Uterus (tissue), 3 donors: ENCODE measurements at regions not wholly inside any gene's neighbourhood (a gene's known extent, or its start where the extent isn't known, plus 50 kb on each side); places are given as distances from the start of the nearest gene placed in this dataset.

Experiments used
- DNase-seq, 2 donors: peaks; one replicate each; pipeline ENCODE4 v3.0.0-alpha.2; 2019 to 2020
- H3K27ac ChIP-seq, 2 donors: fragments of 200-600 bp; sonication (generic); 1 replicate in 1 of 2; 2 replicates in 1 of 2; pipeline ENCODE4 v1.5.1; 2016 to 2018
- H3K27me3 ChIP-seq, 2 donors: fragments of 200-600 bp; sonication (generic); one replicate each; pipeline ENCODE4 v1.5.1; 2018 to 2019; ENCODE audit warnings: control low read depth in 1 of 2
- H3K36me3 ChIP-seq, 2 donors: fragments of 200-600 bp; sonication (generic); one replicate each; pipeline ENCODE4 v1.5.1; 2019; ENCODE audit warnings: control low read depth in 1 of 2
- H3K4me1 ChIP-seq, 2 donors: fragments of 200-600 bp; sonication (generic); one replicate each; pipeline ENCODE4 v1.5.1; 2018 to 2019; ENCODE audit warnings: control low read depth in 1 of 2
- H3K4me3 ChIP-seq, 2 donors: fragments of 200-600 bp; sonication (generic); 1 replicate in 1 of 2; 2 replicates in 1 of 2; pipeline ENCODE4 v1.5.1; 2018 to 2019; ENCODE audit warnings: mild to moderate bottlenecking in 1 of 2
- H3K9me3 ChIP-seq, 2 donors: fragments of 200-600 bp; sonication (generic); one replicate each; pipeline ENCODE4 v1.5.1; 2019; ENCODE audit warnings: control low read depth in 1 of 2
- POLR2A ChIP-seq, 2 donors: fragments of 450-650 bp; IDR thresholded peaks; one replicate each; pipeline ENCODE4 v1.6.1; 2016; ENCODE audit warnings: antibody characterized with exemption in 2 of 2, mild to moderate bottlenecking in 1 of 2, moderate library complexity in 1 of 2
- intact Hi-C: fragments of 100-400 bp; cut with DNase I; formaldehyde crosslinking; loops from one replicate; pipeline ENCODE4 v1.15.1; 2023; ENCODE audit warnings: low total_unique reads
- TF ChIP-seq, protein P1 (sequence below), 4 experiments: fragments of 200-600 bp in 2 of 4; fragments of 450-650 bp in 2 of 4; sonication (generic) in 2 of 4; IDR thresholded peaks; one replicate each; pipeline ENCODE4 v1.5.1; 2016 to 2019; ENCODE audit warnings: antibody characterized with exemption in 4 of 4, mild to moderate bottlenecking in 2 of 4, moderate library complexity in 1 of 4
- donor health status: DM: yes; HTN: yes; CAD: no.

DNA sequence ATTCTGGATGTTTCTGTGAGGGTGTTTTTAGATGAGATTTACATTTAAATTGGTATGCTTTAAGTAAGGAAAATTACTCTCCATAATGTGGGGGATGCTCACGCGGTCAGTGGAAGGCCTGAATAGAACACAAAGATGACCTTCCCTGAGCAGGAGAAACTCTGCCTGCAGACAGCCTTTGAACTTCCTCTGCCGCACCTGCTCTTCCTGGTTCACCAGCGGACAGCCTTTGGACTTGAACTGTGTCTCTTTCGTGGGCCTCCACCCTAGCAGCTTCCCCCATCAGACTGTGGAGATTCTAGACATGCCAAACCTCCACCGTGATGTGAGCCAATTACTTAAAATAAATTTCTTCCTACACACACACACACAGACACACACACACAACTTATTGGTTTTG lies 210.7 kb downstream of the EFCAB11 start:
- Histone ChIP-seq H3K4me1 (no peaks in the 10 kb centered on the region), H3K27ac (no peak overlapping the region), H3K27me3 (no peaks in the 10 kb centered on the region), H3K9me3 (no peaks in the 10 kb centered on the region), H3K36me3 (no peaks in the 10 kb centered on the region), H3K4me3 (no peak overlapping the region)
- TF ChIP-seq, protein P1, sequence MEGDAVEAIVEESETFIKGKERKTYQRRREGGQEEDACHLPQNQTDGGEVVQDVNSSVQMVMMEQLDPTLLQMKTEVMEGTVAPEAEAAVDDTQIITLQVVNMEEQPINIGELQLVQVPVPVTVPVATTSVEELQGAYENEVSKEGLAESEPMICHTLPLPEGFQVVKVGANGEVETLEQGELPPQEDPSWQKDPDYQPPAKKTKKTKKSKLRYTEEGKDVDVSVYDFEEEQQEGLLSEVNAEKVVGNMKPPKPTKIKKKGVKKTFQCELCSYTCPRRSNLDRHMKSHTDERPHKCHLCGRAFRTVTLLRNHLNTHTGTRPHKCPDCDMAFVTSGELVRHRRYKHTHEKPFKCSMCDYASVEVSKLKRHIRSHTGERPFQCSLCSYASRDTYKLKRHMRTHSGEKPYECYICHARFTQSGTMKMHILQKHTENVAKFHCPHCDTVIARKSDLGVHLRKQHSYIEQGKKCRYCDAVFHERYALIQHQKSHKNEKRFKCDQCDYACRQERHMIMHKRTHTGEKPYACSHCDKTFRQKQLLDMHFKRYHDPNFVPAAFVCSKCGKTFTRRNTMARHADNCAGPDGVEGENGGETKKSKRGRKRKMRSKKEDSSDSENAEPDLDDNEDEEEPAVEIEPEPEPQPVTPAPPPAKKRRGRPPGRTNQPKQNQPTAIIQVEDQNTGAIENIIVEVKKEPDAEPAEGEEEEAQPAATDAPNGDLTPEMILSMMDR (IDR thresholded peaks at IDR 0.05): no peak
- no peak for DNase-seq
- intact Hi-C loops: no loop called here

DNA sequence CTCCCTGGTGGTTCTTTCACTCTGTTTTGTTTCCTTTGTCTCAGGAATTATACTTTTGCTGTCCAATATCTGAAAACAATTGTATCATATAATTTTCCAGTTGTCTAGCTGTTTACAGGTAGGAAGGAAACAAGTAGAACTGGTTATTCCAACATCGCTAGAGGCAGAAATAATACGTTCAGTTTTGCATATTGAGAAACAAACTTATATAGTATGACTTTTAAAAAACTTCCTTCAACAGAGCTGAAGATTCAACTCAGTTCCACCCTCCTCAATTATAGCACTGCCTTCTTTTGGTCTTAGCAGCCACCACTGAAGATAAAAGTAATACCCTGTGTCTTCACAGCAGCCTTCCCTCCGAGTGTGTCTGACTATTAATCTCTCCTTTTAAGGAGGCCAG lies 214.3 kb downstream of the EFCAB11 start:
- no peak overlapping the region for H3K27ac ChIP-seq
- no peak for TF ChIP-seq POLR2A (IDR thresholded peaks at IDR 0.05)
- TF ChIP-seq, protein P1 (IDR thresholded peaks at IDR 0.05): no peak

DNA sequence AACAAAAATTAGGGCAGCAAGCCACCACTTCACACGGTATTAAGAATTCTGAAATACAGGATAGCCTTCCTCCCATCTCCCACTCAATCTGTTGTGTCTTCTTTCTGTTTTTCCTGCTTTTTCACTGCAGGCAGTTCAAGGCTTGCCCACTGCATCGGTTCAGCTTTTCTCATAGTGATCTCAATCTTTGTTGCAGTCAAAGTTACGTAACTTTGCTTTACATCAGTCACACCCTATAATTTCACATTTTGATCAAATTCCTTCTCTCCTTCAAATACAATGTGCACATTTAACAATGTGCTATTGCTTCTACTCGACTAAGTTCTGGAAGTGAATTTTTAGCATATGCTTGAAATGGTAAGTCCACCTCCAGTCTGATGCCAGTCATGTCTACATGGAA lies 217.6 kb downstream of the EFCAB11 start:
- no peak for TF ChIP-seq POLR2A (IDR thresholded peaks at IDR 0.05)
- TF ChIP-seq, protein P1 (IDR thresholded peaks at IDR 0.05): no peak
- Histone ChIP-seq H3K4me3 (no peak overlapping the region), H3K9me3 (no peaks in the 10 kb centered on the region), H3K4me1 (no peaks in the 10 kb centered on the region), H3K27me3 (no peaks in the 10 kb centered on the region), H3K36me3 (no peaks in the 10 kb centered on the region), H3K27ac (no peak overlapping the region)
- DNase-seq: no peak
- intact Hi-C loops: no loop called here

More for the DNA sequence above, 214.3 kb downstream of the EFCAB11 start:
- Histone ChIP-seq H3K36me3 (no peaks in the 10 kb centered on the region), H3K27me3 (no peaks in the 10 kb centered on the region), H3K4me1 (no peaks in the 10 kb centered on the region), H3K9me3 (no peaks in the 10 kb centered on the region), H3K4me3 (no peak overlapping the region)
- intact Hi-C loops: no loop called here
- DNase-seq: no peak

DNA sequence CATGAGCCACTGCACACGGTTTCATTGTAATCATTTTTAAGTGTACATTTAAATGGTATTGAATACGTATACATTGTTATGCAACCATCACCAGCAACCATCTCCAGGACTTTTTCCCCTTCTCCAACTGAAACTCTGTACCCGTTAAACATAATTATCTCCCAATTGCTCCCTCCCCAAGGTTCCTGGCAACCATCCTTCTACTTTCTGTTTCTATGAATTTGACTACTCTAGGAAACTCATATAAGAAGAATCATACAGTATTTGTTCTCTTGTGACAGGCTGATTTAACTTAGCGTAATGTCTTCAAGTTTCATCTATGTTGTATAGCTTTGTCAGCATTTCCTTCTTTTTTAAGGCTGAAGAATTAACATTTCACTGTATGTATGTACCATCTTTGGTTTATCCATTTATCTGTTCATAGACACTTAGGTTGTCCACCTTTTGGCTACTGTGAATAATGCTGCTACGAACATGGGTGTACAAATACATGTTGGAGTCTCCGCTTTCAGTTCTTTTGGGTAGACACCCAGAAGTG lies 223.1 kb downstream of the EFCAB11 start:
- no peak for DNase-seq
- TF ChIP-seq, protein P1 (IDR thresholded peaks at IDR 0.05): no peak
- TF ChIP-seq POLR2A (IDR thresholded peaks at IDR 0.05): no peak
- Histone ChIP-seq H3K4me1 (no peaks in the 10 kb centered on the region), H3K9me3 (no peaks in the 10 kb centered on the region), H3K4me3 (no peak overlapping the region), H3K36me3 (no peaks in the 10 kb centered on the region), H3K27ac (no peak overlapping the region), H3K27me3 (no peaks in the 10 kb centered on the region)
- intact Hi-C loops: no loop called here

DNA sequence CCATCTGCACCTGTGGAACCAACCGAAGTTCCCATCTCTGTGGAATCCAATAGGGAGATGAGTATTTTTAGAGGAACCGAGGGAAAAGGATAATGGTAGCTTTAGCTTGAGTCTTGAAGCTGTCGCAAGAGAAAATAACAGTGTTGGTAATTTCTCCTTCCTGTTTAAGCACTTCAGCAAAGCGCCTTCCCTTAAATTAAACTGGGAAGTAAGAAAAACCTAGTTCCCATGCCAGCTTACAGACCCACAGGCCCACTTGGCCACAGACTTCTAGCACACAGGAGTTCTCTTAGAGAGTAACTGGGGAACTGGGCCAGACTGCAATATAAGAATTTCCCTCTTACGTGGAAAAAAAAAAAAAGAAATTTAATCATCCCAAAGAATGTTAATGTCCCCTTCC lies 223.8 kb downstream of the EFCAB11 start:
- no peaks in the 10 kb centered on the region for H3K27me3 ChIP-seq
- no peaks in the 10 kb centered on the region for H3K4me1 ChIP-seq
- H3K27ac ChIP-seq: no peak overlapping the region
- no peaks in the 10 kb centered on the region for H3K9me3 ChIP-seq
- no peaks in the 10 kb centered on the region for H3K36me3 ChIP-seq
- no peak for TF ChIP-seq POLR2A (IDR thresholded peaks at IDR 0.05)
- TF ChIP-seq, protein P1 (IDR thresholded peaks at IDR 0.05): no peak
- H3K4me3 ChIP-seq: no peak overlapping the region
- intact Hi-C loops: no loop called here
- DNase-seq: no peak
